ENCODE measurements at regions not wholly inside any gene's neighbourhood (a gene's known extent, or its start where the extent isn't known, plus 50 kb on each side); places are given as distances from the start of the nearest gene placed in this dataset.

DNA sequence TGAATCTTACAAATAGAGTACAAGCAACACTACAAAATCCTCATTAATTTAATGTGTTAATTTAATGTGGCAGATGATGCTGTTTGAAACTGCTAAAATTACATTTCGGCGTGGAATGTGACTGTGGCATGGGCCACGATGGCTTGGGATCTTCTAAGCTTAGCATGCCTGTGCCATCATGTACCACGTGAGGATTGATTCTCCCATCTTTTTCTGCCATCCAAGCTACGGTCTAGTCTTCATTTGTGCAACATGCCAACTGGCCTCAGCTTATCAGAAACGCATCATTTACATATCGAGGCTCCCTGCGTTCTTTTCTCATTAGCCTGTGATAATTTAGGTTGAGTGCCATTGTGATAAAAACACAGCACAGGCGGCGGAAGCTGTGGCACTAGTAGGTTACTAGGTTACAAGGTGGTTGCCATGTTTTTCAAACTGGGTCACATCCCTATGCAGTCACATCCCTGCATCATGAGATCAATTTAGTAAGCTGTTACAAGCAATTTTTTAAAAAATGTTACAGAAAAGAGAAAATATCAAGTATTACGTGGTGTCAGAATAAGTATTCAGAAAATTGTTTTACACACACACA is 189.9 kb upstream of the RBPJ start:
- TF ChIP-seq CTCF (IDR thresholded peaks at IDR 0.05) (no peak), POLR2A (IDR thresholded peaks at IDR 0.05) (no peak)

Measured in testis (tissue), 2 donors.